ENCODE measurements at regions not wholly inside any gene's neighbourhood (a gene's known extent, or its start where the extent isn't known, plus 50 kb on each side); places are given as distances from the start of the nearest gene placed in this dataset.

DNA sequence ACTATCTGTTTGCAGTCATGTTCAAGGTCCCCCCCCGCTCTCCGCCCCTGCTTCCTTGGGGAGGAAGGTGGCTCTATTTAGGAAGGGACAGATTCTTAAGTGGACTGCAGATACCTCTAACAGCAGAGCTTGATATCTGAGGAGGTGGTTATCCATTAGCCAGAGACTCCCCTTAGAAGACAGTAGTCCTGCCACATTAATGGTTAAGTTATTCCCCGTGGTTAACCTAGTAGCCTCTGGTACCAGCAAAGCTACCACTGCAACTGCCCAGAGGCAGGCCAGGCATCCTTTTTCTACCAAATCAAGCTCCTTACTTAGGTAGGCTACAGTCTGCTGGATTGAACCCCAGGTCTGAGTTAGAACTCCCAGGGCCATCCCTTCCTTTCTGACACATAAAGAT lies 162.1 kb upstream of the AVPR1A start:
- H3K4me1 Mint-ChIP-seq (ENCODE audit: low read depth), result peaks cover 20% of the 10 kb centered on the region
- DNase-seq (ENCODE audit: low spot score), result no peak
- TF ChIP-seq, protein P1, sequence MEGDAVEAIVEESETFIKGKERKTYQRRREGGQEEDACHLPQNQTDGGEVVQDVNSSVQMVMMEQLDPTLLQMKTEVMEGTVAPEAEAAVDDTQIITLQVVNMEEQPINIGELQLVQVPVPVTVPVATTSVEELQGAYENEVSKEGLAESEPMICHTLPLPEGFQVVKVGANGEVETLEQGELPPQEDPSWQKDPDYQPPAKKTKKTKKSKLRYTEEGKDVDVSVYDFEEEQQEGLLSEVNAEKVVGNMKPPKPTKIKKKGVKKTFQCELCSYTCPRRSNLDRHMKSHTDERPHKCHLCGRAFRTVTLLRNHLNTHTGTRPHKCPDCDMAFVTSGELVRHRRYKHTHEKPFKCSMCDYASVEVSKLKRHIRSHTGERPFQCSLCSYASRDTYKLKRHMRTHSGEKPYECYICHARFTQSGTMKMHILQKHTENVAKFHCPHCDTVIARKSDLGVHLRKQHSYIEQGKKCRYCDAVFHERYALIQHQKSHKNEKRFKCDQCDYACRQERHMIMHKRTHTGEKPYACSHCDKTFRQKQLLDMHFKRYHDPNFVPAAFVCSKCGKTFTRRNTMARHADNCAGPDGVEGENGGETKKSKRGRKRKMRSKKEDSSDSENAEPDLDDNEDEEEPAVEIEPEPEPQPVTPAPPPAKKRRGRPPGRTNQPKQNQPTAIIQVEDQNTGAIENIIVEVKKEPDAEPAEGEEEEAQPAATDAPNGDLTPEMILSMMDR (IDR thresholded peaks at IDR 0.05), result no peak
- peaks cover 2% of the 10 kb centered on the region for H3K27me3 Mint-ChIP-seq (ENCODE audit: low read depth)
- peaks cover 1% of the 10 kb centered on the region for H3K36me3 Mint-ChIP-seq (ENCODE audit: low read depth)
- H3K27ac Mint-ChIP-seq (ENCODE audit: unreplicated experiment), result no peak overlapping the region
- peaks cover 9% of the 10 kb centered on the region for H3K9me3 Mint-ChIP-seq (ENCODE audit: low read depth)
- H3K4me3 Mint-ChIP-seq (ENCODE audit: unreplicated experiment), result no peak overlapping the region

DNA sequence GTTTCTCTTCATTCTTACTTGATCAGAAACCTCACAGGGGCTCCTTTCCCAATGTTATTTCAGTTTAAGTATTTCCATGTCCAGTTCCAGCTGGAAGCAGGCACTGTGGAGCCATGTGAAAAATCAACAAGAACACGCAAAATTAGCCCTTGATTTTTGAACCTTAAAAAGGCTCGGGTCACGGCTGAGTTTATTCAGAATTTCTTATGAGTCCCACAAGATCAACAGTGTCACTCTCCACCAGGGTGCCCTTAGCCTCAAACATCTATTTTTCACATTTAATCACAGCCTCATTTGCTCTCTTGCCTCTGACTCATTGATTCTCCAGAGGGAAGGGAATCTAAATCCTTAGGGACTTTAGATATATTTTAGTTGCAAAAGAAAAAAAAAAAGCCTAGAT lies 157.7 kb upstream of the AVPR1A start:
- Mint-ChIP-seq H3K4me3 (ENCODE audit: unreplicated experiment) (no peak overlapping the region), H3K36me3 (ENCODE audit: low read depth) (peaks cover 1% of the 10 kb centered on the region), H3K27ac (ENCODE audit: unreplicated experiment) (peak overlapping the region; percentile 71), H3K27me3 (ENCODE audit: low read depth) (no peaks in the 10 kb centered on the region), H3K4me1 (ENCODE audit: low read depth) (peaks cover 45% of the 10 kb centered on the region), H3K9me3 (ENCODE audit: low read depth) (peaks cover 9% of the 10 kb centered on the region)
- TF ChIP-seq, protein P1 (IDR thresholded peaks at IDR 0.05), result peak; percentile 43
- no peak for DNase-seq (ENCODE audit: low spot score)

DNA sequence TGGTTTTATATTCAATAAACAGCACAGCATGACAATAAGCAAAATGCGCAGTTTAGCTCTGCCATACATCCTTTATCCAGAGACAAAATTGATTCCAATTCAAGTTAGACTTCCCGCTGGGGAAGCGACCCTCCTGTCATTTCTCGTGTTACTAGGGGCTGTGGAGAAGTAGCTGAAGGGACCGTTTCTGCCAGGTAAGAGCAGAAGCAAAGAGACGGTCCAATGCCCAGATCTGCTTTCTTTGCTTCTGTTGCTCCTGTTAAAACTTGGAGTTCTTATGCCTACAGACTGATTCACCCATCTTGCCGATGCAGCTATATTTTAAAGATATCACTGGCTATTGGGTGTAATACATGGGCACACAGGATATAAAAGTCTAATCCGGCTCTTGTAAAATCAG lies 156.8 kb upstream of the AVPR1A start:
- Mint-ChIP-seq H3K4me1 (ENCODE audit: low read depth) (peaks cover 53% of the 10 kb centered on the region), H3K4me3 (ENCODE audit: unreplicated experiment) (no peak overlapping the region), H3K36me3 (ENCODE audit: low read depth) (peaks cover 1% of the 10 kb centered on the region), H3K27me3 (ENCODE audit: low read depth) (no peaks in the 10 kb centered on the region), H3K27ac (ENCODE audit: unreplicated experiment) (no peak overlapping the region), H3K9me3 (ENCODE audit: low read depth) (peaks cover 9% of the 10 kb centered on the region)
- DNase-seq (ENCODE audit: low spot score), result no peak
- TF ChIP-seq, protein P1 (IDR thresholded peaks at IDR 0.05), result no peak

DNA sequence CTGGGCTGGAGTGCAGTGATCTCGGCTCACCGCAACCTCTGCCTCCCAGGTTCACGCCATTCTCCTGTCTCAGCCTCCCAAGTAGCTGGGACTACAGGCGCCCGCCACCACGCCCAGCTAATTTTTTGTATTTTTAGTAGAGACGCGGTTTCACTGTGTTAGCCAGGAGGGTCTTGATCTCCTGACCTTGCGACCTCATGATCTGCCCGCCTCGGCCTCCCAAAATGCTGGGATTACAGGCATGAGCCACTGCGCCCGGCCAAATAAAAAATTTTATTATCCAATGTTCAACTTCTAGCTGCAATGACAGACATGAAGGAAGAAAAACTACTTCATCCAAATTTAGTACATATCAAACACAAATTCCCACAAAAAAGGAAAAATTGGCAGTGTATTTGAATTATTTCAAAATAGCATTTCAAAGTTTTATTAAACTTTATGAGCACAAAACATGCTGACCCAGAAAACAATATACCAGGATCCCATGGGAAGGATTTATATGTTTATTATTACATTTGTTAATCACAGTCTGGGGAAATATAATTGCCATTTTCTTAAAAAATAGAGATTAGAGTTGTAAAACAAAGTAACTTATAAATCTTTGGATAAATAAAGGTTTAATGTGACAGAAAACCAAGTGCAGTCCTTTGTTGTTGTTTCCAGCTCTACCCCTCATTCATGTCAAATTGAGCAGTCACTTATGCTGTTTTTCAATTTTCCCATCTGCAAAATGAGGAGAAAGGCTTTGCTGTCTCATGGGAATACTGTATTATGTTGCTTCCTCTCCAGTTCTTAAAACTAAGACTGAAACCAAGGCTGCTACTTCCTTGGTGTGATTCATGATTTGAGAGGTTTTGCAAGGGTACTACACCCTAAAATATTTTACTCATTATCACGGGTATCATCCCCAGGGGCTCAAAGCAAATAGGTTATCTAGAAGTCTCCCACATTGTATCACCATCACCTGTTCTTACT lies 155.2 kb upstream of the AVPR1A start:
- Mint-ChIP-seq H3K4me3 (ENCODE audit: unreplicated experiment) (no peak overlapping the region), H3K4me1 (ENCODE audit: low read depth) (peaks cover 70% of the 10 kb centered on the region)

DNA sequence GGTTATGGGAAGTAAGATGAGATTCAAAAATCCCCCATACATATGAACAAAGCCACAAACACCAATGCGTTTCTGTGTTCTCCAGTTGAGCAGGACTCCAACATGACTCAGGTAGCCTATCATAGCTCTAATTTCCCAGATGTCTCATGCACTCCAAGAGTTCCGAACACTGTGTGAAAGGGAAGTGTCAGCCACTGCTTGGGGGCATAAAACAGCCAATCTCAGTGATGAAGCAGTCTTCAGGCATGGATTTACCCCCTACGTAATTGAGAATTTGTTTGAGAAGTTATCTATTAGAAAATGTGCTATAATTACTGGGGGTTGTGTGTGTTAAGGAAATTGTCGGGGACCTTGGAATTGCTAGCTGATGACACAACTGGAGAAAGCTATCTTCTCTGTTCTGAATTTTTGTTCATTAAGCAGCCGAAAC lies 153.9 kb upstream of the AVPR1A start:
- peaks cover 70% of the 10 kb centered on the region for H3K4me1 Mint-ChIP-seq (ENCODE audit: low read depth)
- TF ChIP-seq, protein P1 (IDR thresholded peaks at IDR 0.05), result no peak
- H3K9me3 Mint-ChIP-seq (ENCODE audit: low read depth), result no peaks in the 10 kb centered on the region
- H3K27ac Mint-ChIP-seq (ENCODE audit: unreplicated experiment), result peak overlapping the region; percentile 15
- peaks cover 1% of the 10 kb centered on the region for H3K36me3 Mint-ChIP-seq (ENCODE audit: low read depth)
- DNase-seq (ENCODE audit: low spot score), result no peak
- H3K4me3 Mint-ChIP-seq (ENCODE audit: unreplicated experiment), result no peak overlapping the region
- no peaks in the 10 kb centered on the region for H3K27me3 Mint-ChIP-seq (ENCODE audit: low read depth)

More for the DNA sequence above, 155.2 kb upstream of the AVPR1A start:
- Mint-ChIP-seq H3K9me3 (ENCODE audit: low read depth) (peaks cover 9% of the 10 kb centered on the region), H3K36me3 (ENCODE audit: low read depth) (peaks cover 1% of the 10 kb centered on the region), H3K27ac (ENCODE audit: unreplicated experiment) (no peak overlapping the region), H3K27me3 (ENCODE audit: low read depth) (no peaks in the 10 kb centered on the region)
- no peak for DNase-seq (ENCODE audit: low spot score)
- TF ChIP-seq, protein P1 (IDR thresholded peaks at IDR 0.05), result no peak
